SHP77 treated with DMSO at 0.1 percent for 48 hours (cell line): ENCODE measurements at regions not wholly inside any gene's neighbourhood (a gene's known extent, or its start where the extent isn't known, plus 50 kb on each side); places are given as distances from the start of the nearest gene placed in this dataset.
"Not testable (repeated sequence)": the region's sequence is repeated elsewhere in the genome, so short reads cannot be mapped to it uniquely, and the experiment has no call there.

Experiments
- DNase-seq: peaks from one replicate; lab custom pipeline; 2025; lab: John Stamatoyannopoulos, UW

GRCh38 chr3:168976969-168977368 lies 686.5 kb downstream of the MECOM start:
- DNase-seq: no peak

- no peak for DNase-seq
These were observed 687.9 kb downstream of the MECOM start for GRCh38 chr3:168975576-168975975.

GRCh38 chr3:168974617-168975403 lies 688.7 kb downstream of the MECOM start:
- no peak for DNase-seq

GRCh38 chr3:168973897-168974296 lies 689.6 kb downstream of the MECOM start:
- DNase-seq: no peak

- DNase-seq: no peak
These were observed 690.3 kb downstream of the MECOM start for GRCh38 chr3:168973206-168973605.

- no peak for DNase-seq
These were observed 694.9 kb downstream of the MECOM start for GRCh38 chr3:168968609-168969008.

GRCh38 chr3:168964736-168965135 lies 698.8 kb downstream of the MECOM start:
- DNase-seq: no peak

- no peak for DNase-seq
These were observed 702.2 kb downstream of the MECOM start for GRCh38 chr3:168961271-168961670.

GRCh38 chr3:168959731-168960130 lies 703.8 kb downstream of the MECOM start:
- DNase-seq: no peak

- no peak for DNase-seq
These were observed 705.0 kb downstream of the MECOM start for GRCh38 chr3:168958466-168958865.

GRCh38 chr3:168956076-168956475 lies 707.4 kb downstream of the MECOM start:
- DNase-seq: no peak

GRCh38 chr3:168952551-168952950 lies 711.0 kb downstream of the MECOM start:
- no peak for DNase-seq

- DNase-seq: no peak
These were observed 711.6 kb downstream of the MECOM start for GRCh38 chr3:168951884-168952283.

- DNase-seq: no peak
These were observed 712.1 kb downstream of the MECOM start for GRCh38 chr3:168951368-168951767.

- no peak for DNase-seq
These were observed 712.9 kb downstream of the MECOM start for GRCh38 chr3:168950622-168951021.

- DNase-seq: no peak
These were observed 723.8 kb downstream of the MECOM start for GRCh38 chr3:168939651-168940238.

GRCh38 chr3:168933614-168934013 lies 729.9 kb downstream of the MECOM start:
- no peak for DNase-seq

- not testable (repeated sequence) for DNase-seq
These were observed 733.5 kb downstream of the MECOM start for GRCh38 chr3:168929997-168930396.

GRCh38 chr3:168926426-168926825 lies 737.1 kb downstream of the MECOM start:
- DNase-seq: no peak

GRCh38 chr3:168925568-168925967 lies 737.9 kb downstream of the MECOM start:
- no peak for DNase-seq

GRCh38 chr3:168914662-168915061 lies 748.9 kb downstream of the MECOM start:
- no peak for DNase-seq

- no peak for DNase-seq
These were observed 754.3 kb downstream of the MECOM start for GRCh38 chr3:168909260-168909659.

GRCh38 chr3:168895419-168895818 lies 768.1 kb downstream of the MECOM start:
- DNase-seq: no peak

- DNase-seq: no peak
These were observed 769.3 kb downstream of the MECOM start for GRCh38 chr3:168894214-168894613.
